ENCODE measurements at regions not wholly inside any gene's neighbourhood (a gene's known extent, or its start where the extent isn't known, plus 50 kb on each side); places are given as distances from the start of the nearest gene placed in this dataset.
A peak's percentile ranks its signal among the peaks of the same experiment; 100 is the strongest.

DNA sequence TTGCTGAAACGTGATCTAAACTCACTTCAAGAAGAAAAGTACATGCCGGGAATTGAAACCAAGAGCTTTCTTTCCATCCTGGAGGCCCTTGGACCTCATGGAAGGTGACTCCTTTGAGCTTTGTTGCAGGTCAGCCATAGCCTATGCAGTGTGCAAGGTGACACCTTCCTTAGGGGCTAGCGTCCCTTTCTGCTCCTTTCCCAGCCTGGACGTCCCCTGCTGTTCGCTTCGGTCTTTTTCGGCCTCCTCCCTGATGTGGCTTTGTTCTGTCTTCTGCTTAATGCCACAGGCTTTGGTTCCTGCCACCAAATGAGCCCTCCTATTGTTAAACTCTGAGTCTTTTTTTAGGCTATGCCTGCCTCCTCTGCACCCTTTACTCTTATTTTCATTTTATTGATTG is 308.8 kb downstream of the BRINP2 start:
- DNase-seq (ENCODE audit: low read depth): no peak

DNA sequence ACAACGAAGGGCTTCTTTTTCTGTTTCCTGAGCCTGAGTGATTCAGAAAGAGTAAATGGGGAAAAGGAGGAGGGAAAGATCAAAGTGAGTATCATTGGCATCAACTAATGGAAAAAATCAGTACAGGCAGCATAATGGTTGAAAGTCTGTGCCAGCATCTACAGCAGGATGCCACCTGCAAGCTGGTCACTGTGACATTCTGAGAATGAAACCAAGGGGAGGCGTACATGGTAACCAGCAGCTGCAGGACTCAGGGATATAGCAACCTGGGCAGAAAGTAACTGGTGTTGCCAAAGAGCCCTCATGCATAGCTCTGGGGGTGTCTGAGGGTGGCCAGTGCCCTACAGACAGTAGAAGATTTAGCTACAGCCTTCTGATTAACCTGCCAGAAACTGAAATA is 305.9 kb downstream of the BRINP2 start:
- DNase-seq (ENCODE audit: low read depth): no peak

DNA sequence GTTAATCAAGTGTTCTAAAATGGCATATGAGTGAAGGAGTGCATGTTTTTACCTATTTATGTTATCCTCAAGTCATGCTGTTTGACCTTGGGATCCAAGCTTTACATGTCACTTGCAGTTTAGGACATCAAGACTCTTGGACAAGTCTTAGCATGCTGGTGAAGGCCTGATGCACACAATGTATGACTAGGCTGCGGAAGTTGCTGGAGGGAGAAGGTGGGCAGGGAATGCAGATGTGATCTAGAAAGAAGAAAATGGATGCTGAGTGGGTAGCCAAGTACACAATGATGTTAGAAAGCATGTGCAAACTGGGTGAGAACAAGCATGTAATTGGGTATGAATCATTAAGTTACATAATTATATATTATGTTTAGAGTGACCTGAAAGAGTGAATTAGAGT is 301.8 kb downstream of the BRINP2 start:
- DNase-seq (ENCODE audit: low read depth): no peak

DNA sequence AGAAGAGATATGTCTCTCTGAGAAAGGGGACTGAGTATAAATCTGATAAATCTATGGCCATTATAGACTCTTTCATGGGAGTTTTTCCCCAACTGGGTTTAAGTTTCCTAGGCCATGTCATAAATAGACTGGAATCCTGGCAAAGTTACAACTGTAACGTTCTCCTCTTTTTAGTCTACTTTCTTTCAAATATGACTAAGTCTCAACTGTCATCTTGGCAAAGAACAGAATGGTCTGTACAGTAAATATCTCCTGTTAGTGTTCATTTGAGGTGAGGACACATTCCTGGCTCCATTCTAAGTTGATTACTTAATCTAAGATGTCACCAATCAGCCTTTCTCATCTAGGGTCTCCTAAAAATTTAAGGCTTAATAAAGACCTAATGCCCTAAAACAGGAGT is 300.5 kb downstream of the BRINP2 start:
- DNase-seq (ENCODE audit: low read depth): no peak

DNA sequence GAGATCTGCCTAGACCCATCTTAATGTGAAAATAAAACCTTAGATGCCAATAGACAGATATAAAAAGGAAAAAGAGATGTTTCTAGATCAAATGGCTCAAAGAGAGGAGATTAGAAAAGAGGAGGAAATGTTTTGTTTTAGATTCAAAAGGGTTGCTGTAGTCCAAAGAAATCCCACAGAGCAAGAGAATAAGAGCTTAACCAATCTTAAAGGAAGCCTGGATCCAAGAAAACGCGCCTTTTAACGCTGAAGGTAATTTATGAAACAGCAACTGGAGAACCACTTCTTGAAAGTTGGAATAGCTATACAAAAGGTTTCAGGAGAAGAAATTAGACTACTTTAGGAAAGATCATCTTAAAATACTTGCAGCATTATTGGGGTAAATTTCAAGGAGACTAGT is 298.8 kb downstream of the BRINP2 start:
- no peak for DNase-seq (ENCODE audit: low read depth)

DNA sequence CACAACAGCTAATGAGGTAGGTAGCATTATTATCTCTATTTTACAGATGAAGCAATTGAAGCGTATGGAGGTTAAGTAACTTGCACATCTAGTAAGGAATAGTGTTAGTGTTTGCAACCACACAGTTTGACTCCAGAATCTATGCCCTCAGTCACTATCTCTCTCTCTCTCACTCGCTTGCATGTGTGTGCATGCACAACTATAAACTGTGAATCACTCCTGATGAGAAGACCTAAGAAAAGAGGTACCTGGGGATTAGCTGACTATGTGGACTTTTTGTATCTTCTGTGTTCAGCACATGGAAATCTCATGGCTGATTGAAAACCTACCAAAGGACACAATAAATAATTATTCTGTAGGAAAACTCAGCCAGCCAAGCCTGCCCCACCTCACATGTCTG is 295.5 kb downstream of the BRINP2 start:
- DNase-seq (ENCODE audit: low read depth): no peak

DNA sequence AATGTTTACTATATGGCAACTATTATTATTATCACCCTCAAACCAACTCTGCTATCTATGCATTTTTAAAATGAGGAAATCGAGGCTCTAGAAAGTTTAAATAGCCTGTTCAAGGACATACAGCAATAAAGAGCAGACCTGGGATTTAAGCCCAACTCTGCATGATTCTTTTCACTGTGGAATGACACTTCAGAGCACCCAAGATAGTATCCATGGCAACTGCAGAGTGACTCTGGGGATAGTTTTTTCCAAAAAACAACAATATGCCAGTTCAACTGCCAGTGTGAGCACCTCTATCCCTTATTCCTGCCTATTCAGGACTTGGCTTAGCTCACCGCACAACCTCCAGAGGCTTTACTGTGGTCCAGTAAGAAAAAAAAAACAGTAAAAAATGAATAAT is 293.9 kb downstream of the BRINP2 start:
- DNase-seq (ENCODE audit: low read depth): no peak

DNA sequence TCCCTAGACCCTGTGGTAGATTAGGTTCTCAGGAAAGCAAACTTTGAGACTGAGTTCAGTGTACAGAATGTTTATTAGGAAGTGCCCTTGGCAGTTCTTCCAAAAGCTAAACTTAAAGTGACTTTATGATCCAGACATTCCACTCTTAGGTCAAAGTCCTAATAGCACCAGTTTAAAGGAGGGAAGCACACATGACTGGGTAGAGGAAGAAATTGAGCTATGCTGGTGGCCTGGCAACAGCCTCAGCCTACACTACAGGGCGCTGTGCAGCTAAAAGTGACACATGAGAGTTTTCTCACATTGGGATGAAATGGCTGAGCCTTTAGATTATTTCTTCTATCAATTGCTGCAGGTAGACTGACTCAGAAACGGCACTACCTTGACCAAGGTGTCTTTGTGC is 280.4 kb downstream of the BRINP2 start:
- DNase-seq (ENCODE audit: low read depth): peak; percentile 10

DNA sequence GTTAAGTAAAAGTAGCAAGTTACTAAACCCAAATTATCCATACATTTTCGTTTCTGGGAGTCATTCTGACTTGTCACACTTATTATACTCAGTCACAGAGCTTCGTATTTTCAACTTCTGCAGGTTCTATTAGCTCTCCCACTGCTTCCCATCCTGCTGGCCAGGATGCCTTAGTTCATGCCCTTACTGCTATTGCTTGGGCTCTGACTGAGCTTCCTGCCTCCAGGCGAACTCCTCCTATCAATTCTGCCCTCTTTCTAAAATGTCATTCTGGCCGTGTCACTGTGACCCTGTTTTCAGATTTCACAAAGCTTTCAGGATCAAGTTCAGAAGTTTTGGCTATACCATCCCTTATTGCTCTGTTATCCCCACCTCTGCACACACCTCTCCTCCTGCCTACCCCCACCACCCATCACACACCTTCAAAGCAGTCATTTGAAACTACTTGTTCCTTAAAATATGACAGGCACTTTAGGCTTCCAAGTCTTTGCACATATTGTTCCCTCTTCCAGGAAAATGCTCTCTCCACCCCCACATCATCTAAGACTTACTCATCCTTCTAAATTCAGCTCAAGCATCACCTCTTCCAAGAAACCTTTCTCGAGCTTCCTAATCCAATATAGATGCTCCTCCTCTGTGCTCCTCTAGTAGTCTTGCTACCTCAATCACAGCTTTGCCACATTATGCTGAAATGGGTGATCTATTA is 278.0 kb downstream of the BRINP2 start:
- peak; percentile 6 for DNase-seq (ENCODE audit: low read depth)

DNA sequence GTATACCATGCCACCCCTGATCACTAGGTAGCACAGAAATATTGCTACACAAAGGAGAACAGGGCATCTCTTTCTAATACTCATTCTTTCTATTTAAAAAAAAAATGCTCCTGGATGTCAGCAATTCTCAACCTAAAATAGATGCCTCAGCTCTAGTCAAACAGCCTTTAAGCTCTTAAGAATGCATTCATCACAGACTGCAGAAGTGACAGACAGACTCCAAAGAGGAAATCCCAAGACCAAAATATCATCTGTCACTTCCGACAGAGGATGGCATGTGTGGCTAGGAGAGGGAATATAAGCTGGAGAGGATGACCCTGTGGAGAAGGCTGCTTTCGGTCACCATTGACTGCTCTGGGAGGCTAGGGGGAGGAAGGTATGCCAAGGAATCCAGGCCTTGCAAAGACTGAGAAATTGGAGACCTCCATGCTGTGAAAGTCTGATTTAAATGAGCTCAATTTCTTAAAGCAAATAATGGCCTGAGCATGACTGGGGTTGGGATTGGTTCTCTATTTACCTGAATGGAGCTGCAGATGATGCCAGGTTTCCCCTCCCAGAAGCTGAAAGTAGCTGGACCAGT is 277.4 kb downstream of the BRINP2 start:
- DNase-seq (ENCODE audit: low read depth): no peak

DNA sequence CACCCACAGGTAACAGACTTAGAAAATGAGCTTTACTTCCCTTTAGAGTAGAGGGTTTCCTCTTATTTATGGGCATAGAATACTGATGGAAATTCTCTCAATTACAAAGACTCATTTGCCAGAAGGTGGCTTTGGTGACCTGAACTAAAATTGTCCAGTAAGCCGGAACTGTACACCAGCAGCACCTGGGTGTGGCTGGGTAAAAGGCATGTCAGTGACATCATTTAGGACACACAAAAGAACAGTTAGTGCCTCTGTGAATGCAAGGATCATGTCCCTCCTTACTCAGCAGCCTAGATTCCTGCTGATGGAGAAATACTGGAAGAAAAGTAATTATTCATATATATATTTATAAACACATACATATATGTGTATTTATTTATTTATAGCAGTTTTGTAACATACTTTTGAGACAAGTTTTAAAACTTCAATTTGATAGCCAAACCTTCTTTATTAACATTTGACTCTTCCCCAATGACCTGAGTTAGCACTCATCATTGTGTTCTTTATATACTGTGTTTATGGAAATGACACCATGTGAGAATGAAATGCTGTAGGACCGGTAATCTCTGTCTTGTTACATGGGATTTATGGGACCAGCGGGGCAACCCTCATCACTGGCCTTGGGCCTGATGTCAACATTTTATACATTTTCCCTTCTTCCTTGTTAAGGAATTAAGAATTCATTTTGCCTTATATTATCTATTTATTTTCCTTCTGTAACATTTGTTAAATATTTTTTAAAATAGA is 274.4 kb downstream of the BRINP2 start:
- no peak for DNase-seq (ENCODE audit: low read depth)

DNA sequence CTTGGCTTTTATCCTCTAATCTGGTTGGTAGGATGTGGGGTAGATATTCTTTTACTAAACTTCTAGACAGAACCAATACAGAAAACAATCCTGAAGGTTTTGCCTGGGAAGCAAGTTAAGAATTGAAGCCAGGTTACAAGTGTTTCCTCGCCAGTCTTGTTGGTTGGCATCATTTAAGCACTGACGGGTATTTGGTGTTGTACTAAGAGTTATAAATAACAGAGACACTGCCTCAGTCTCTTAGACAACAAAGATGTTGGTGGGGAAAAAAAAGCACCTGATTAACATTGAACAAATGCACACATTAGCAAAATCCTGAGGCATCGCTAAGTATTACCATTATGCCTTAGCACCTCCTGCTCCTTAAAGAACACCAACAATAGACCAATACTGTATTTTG is 272.2 kb downstream of the BRINP2 start:
- DNase-seq (ENCODE audit: low read depth): no peak

DNA sequence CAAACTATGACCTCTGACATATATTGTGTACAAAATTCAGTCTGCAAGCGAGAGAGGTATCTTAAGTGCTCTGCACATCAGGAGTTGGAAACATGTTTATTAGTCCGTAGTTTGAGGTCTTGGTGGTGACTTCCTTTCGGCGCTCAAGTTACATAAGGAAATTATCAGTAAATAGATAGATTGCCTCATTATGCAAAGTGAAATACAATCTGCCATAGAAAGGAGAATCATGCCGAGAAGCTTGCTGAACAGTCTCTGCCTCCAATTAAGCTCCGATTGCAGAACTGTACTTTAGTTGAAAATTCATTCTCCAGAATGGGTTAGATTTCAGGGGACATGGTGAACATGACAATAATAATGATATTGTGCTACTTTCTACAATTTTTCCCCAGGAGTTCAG is 271.8 kb downstream of the BRINP2 start:
- DNase-seq (ENCODE audit: low read depth): no peak

DNA sequence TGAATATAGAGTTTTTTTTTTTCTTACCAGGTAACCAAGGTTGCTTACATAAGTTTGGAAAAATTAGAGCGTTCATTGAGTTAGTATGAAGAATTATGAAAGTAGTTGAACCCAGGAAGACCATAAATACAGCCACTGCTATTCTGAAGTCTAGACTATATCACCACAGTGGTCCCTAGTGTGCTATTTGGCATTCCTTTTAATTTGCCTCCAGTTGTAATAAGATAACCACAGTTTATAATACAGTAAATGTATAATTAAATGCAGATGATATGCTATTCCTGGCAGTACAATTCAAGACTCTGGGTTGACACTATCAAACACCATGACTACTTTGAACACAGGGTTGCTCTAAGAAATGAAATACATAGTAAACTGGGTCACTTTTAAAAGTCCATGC is 270.5 kb downstream of the BRINP2 start:
- DNase-seq (ENCODE audit: low read depth): no peak

DNA sequence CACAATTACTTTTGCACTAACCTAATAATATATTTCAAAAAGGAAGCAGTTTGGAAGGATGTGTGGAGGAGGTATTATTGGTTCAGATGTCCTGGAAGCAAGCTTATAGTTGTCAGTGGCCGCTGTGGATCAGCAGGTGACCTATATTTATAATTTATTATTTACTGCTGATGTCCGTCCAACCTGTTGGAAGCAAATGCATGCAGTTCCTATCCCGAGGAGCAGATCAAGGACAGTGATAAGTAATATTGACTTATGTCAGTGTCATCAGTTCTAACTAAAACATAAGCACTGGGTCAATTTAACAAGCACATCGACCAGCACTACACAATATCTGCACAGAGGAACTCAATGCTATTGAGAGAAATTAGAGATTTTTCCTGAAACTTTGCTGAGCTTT is 270.1 kb downstream of the BRINP2 start:
- no peak for DNase-seq (ENCODE audit: low read depth)

DNA sequence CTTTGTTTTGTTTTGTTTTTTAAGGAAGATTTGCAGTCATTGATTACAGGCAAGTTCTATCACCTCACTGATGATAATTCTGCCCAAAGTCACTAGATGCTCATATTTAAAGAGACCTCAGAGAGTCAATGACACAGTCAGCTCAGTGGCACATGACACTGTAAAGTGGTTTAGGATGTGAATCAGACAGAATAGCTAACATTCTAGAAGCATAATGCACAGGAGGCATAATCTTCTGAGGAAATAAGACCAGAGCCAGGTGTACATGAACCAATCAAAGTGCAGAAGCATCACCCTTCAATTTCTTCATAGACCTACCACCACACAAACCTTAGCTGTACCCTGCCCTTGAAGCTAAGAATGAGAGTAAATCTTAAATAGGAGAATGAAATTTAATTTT is 268.5 kb downstream of the BRINP2 start:
- DNase-seq (ENCODE audit: low read depth): no peak

DNA sequence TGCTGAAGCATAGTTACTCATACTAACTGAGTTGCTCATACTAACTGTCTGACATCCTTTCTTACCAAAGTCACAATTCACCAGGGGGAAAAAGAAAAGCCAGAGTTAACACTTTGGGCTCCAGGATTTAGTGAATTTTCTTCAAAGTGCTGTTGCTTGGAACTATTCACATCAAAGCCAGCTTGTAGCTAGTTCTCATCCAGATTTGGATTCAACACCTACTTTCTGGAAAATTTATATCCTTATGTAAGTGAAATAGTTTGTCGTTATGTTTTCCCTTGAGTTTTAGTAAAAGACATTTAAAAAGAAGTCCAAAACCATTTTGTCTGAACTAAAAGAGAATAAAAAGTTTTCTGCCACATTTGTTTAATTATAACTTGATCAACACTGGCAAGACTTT is 264.6 kb downstream of the BRINP2 start:
- no peak for DNase-seq (ENCODE audit: low read depth)

DNA sequence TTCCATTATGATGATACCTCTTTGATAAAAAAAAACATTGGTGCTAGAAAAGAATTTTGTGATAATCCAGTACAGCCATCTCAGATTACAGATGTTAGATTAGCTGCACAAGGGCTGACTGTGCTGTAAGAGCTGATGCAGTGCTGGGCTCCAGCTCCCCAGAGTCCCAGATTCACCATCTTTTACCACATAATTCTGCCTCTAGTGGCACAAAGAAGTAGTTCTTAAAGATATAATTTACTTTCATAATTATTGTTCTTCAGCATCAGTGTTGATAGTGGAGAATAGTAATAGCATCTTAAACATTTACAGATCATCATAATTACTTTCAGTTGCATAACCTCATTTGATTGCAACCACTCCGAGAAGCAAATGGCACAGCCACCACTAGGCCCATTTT is 262.1 kb downstream of the BRINP2 start:
- no peak for DNase-seq (ENCODE audit: low read depth)

DNA sequence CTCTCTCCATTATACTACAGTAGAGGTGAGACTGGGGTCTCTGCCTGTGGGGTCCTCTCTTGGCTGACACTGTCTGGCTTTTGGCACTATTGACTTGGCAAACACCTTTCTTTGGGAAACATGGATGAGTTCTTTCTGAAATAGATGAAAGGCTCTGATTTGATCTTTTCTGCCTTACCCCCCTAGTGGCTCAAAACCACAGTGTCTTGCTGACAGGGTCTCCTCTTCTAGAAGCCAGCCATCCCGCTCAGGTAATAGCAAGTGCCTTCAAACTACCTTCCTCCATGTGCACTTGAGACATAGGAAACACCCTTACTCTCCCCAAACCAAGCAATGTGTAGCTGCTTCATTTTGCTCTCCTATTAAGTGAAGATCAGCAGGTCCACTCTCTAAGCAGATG is 260.4 kb downstream of the BRINP2 start:
- no peak for DNase-seq (ENCODE audit: low read depth)

DNA sequence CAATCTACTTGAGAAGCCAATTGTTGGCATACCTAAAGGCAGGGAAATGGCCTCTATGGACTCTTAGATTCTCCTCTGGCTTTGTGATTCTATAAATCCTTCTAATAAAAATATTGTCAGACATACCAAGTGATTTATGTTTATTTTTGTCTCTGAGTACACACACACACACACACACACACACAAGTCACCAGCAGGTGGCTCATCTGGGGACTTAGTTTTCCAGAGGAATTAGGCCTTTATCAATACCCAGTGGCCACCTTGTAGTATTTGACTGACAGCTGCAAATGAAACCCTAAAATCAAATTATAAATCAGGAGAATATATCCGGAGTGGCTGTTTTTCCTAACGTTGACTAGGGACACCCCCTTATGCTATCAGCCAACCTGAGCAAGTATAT is 258.5 kb downstream of the BRINP2 start:
- DNase-seq (ENCODE audit: low read depth): no peak

DNA sequence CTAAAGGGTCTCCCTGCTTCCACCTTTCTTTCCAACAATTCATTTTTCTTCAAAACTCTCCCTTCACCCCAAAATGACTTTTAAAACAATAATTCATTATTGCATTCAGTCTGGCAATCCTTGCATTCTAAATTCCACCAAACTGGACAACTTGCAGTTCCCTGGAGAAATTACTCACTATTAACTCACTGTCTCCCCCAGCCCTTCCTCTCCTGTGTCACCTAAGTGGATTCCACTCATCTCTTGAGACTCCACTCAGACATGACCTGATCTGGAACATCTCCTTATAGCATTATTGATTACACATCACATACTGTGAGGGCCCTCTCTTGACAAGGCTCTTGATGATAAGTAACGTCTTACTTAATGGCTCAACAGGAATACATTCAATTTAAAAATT is 257.1 kb downstream of the BRINP2 start:
- DNase-seq (ENCODE audit: low read depth): no peak

DNA sequence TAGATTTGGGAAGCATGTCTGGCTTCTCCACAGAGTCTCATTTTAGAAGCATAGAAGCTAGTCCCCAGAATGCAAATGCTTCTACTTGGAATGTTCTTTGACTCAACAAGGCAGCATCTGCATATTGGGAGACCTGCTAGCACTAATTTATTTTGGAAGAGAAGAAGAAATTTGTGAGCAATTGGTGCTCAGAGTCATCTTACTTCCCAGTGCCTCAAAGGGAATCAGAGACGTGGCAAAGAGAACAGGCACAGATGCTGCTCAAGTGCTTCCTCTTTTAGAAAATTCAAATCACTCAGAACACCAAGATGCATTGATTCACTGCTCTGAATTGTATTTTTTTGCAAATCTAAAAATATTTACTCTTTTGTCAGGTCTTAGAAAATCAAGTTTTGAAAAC is 255.7 kb downstream of the BRINP2 start:
- DNase-seq (ENCODE audit: low read depth): no peak

DNA sequence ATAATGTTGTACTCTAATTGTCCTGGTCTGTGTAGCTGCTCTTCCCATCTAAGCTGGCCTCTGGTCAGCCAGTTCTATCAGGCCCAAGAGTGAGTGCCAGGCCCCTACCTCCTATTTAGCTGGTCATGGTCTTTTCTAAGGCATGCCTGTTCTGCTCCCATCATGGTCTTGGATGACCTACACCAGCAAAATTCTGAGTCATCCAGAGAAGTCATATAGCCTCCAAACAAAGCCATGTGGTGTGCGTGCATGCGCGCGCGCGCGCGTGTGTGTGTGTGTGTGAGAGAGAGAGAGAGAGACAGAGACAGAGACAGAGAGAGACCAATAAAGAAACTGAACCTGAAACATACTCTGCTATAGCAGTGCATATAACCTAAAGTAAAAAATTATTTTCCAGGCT is 254.4 kb downstream of the BRINP2 start:
- no peak for DNase-seq (ENCODE audit: low read depth)

DNA sequence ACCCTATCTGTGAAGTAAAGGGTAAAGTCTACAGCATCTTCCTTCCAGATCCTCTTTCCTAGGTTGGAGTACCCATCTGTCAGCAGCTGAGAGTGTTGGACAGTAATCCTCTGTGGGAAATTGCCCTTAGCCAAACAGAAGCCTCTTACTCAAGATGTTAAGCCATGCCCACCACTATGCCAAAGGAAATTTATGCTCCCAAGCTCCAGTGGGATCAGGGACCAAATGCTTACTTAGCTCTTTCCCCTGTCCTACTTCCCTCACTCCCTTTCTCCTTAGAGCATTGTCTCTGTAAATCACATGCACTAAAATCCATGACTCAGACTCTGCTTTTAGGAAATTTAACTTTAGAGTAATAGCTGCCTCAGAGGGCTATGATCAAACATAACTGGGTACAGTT is 254.0 kb downstream of the BRINP2 start:
- no peak for DNase-seq (ENCODE audit: low read depth)
